ENCODE measurements at regions not wholly inside any gene's neighbourhood (a gene's known extent, or its start where the extent isn't known, plus 50 kb on each side); places are given as distances from the start of the nearest gene placed in this dataset.
"Not testable (repeated sequence)": the region's sequence is repeated elsewhere in the genome, so short reads cannot be mapped to it uniquely, and the experiment has no call there.

- not testable (repeated sequence) for H2AFZ ChIP-seq (ENCODE audit: low read depth); H3K4me2 ChIP-seq; H3K36me3 ChIP-seq (ENCODE audit: insufficient read depth); H3K4me3 ChIP-seq (IDR thresholded peaks at IDR 0.05; ENCODE audit: insufficient read depth, low read depth, low read length); H3K79me2 ChIP-seq (ENCODE audit: insufficient read depth, low read depth); H4K20me1 ChIP-seq (ENCODE audit: insufficient read depth); H3K9ac ChIP-seq; H3K27me3 ChIP-seq (ENCODE audit: insufficient read depth, low read depth); H3K27ac ChIP-seq; H3K4me1 ChIP-seq (ENCODE audit: low read depth, poor library complexity, severe bottlenecking)
Observed at GRCh38 chr16:31975826-31976419, 102.3 kb downstream of the ZNF267 start.

- not testable (repeated sequence) for H3K36me3 ChIP-seq (ENCODE audit: insufficient read depth); H3K27ac ChIP-seq; H3K79me2 ChIP-seq (ENCODE audit: insufficient read depth, low read depth); H3K4me2 ChIP-seq; H4K20me1 ChIP-seq (ENCODE audit: insufficient read depth); H3K4me1 ChIP-seq (ENCODE audit: low read depth, poor library complexity, severe bottlenecking); H2AFZ ChIP-seq (ENCODE audit: low read depth); H3K9ac ChIP-seq; H3K27me3 ChIP-seq (ENCODE audit: insufficient read depth, low read depth); H3K4me3 ChIP-seq (IDR thresholded peaks at IDR 0.05; ENCODE audit: insufficient read depth, low read depth, low read length)
Observed at GRCh38 chr16:31978463-31978862, 104.9 kb downstream of the ZNF267 start.

- not testable (repeated sequence) for H3K9ac ChIP-seq; H2AFZ ChIP-seq (ENCODE audit: low read depth); H3K79me2 ChIP-seq (ENCODE audit: insufficient read depth, low read depth); H3K4me2 ChIP-seq; H3K27me3 ChIP-seq (ENCODE audit: insufficient read depth, low read depth); H3K27ac ChIP-seq; H3K4me3 ChIP-seq (IDR thresholded peaks at IDR 0.05; ENCODE audit: insufficient read depth, low read depth, low read length); H3K4me1 ChIP-seq (ENCODE audit: low read depth, poor library complexity, severe bottlenecking); H3K36me3 ChIP-seq (ENCODE audit: insufficient read depth); H4K20me1 ChIP-seq (ENCODE audit: insufficient read depth)
Observed at GRCh38 chr16:31981739-31982138, 108.1 kb downstream of the ZNF267 start.

GRCh38 chr16:31982986-31983385 lies 109.4 kb downstream of the ZNF267 start:
- H3K79me2 ChIP-seq (ENCODE audit: insufficient read depth, low read depth); H3K27ac ChIP-seq; H3K4me2 ChIP-seq; H2AFZ ChIP-seq (ENCODE audit: low read depth); H3K27me3 ChIP-seq (ENCODE audit: insufficient read depth, low read depth); H3K4me3 ChIP-seq (IDR thresholded peaks at IDR 0.05; ENCODE audit: insufficient read depth, low read depth, low read length); H4K20me1 ChIP-seq (ENCODE audit: insufficient read depth); H3K4me1 ChIP-seq (ENCODE audit: low read depth, poor library complexity, severe bottlenecking); H3K36me3 ChIP-seq (ENCODE audit: insufficient read depth); H3K9ac ChIP-seq: not testable (repeated sequence)

- not testable (repeated sequence) for H2AFZ ChIP-seq (ENCODE audit: low read depth); H3K27ac ChIP-seq; H3K4me2 ChIP-seq; H3K27me3 ChIP-seq (ENCODE audit: insufficient read depth, low read depth); H3K9ac ChIP-seq; H3K4me1 ChIP-seq (ENCODE audit: low read depth, poor library complexity, severe bottlenecking); H3K4me3 ChIP-seq (IDR thresholded peaks at IDR 0.05; ENCODE audit: insufficient read depth, low read depth, low read length); H3K79me2 ChIP-seq (ENCODE audit: insufficient read depth, low read depth); H4K20me1 ChIP-seq (ENCODE audit: insufficient read depth); H3K36me3 ChIP-seq (ENCODE audit: insufficient read depth)
Observed at GRCh38 chr16:31983666-31984065, 110.1 kb downstream of the ZNF267 start.

- H3K9ac ChIP-seq; H3K27me3 ChIP-seq (ENCODE audit: insufficient read depth, low read depth); H3K27ac ChIP-seq: not testable (repeated sequence)
Observed at GRCh38 chr16:31986895-31987294, 113.3 kb downstream of the ZNF267 start.

GRCh38 chr16:31988595-31989581 lies 115.3 kb downstream of the ZNF267 start:
- H3K27me3 ChIP-seq (ENCODE audit: insufficient read depth, low read depth); H3K4me2 ChIP-seq; H2AFZ ChIP-seq (ENCODE audit: low read depth); H3K9ac ChIP-seq; H3K4me3 ChIP-seq (IDR thresholded peaks at IDR 0.05; ENCODE audit: insufficient read depth, low read depth, low read length); H3K27ac ChIP-seq; H3K4me1 ChIP-seq (ENCODE audit: low read depth, poor library complexity, severe bottlenecking); H4K20me1 ChIP-seq (ENCODE audit: insufficient read depth); H3K79me2 ChIP-seq (ENCODE audit: insufficient read depth, low read depth); H3K36me3 ChIP-seq (ENCODE audit: insufficient read depth): not testable (repeated sequence)

More at GRCh38 chr16:31986895-31987294, 113.3 kb downstream of the ZNF267 start:
- H2AFZ ChIP-seq (ENCODE audit: low read depth); H3K4me1 ChIP-seq (ENCODE audit: low read depth, poor library complexity, severe bottlenecking); H4K20me1 ChIP-seq (ENCODE audit: insufficient read depth); H3K4me2 ChIP-seq; H3K79me2 ChIP-seq (ENCODE audit: insufficient read depth, low read depth); H3K4me3 ChIP-seq (IDR thresholded peaks at IDR 0.05; ENCODE audit: insufficient read depth, low read depth, low read length); H3K36me3 ChIP-seq (ENCODE audit: insufficient read depth): not testable (repeated sequence)

GRCh38 chr16:31990261-31990660 lies 116.7 kb downstream of the ZNF267 start:
- not testable (repeated sequence) for H2AFZ ChIP-seq (ENCODE audit: low read depth); H3K4me1 ChIP-seq (ENCODE audit: low read depth, poor library complexity, severe bottlenecking); H3K4me2 ChIP-seq; H3K79me2 ChIP-seq (ENCODE audit: insufficient read depth, low read depth); H3K36me3 ChIP-seq (ENCODE audit: insufficient read depth); H3K27ac ChIP-seq; H3K27me3 ChIP-seq (ENCODE audit: insufficient read depth, low read depth); H3K9ac ChIP-seq; H3K4me3 ChIP-seq (IDR thresholded peaks at IDR 0.05; ENCODE audit: insufficient read depth, low read depth, low read length); H4K20me1 ChIP-seq (ENCODE audit: insufficient read depth)

- H3K4me2 ChIP-seq; H3K4me3 ChIP-seq (IDR thresholded peaks at IDR 0.05; ENCODE audit: insufficient read depth, low read depth, low read length); H3K9ac ChIP-seq; H2AFZ ChIP-seq (ENCODE audit: low read depth); H3K4me1 ChIP-seq (ENCODE audit: low read depth, poor library complexity, severe bottlenecking); H3K36me3 ChIP-seq (ENCODE audit: insufficient read depth); H3K27me3 ChIP-seq (ENCODE audit: insufficient read depth, low read depth); H3K79me2 ChIP-seq (ENCODE audit: insufficient read depth, low read depth); H4K20me1 ChIP-seq (ENCODE audit: insufficient read depth); H3K27ac ChIP-seq: not testable (repeated sequence)
Observed at GRCh38 chr16:31990980-31991379, 117.4 kb downstream of the ZNF267 start.

GRCh38 chr16:31996325-31996724 lies 122.7 kb downstream of the ZNF267 start:
- H3K36me3 ChIP-seq (ENCODE audit: insufficient read depth); H3K27me3 ChIP-seq (ENCODE audit: insufficient read depth, low read depth); H3K79me2 ChIP-seq (ENCODE audit: insufficient read depth, low read depth): not testable (repeated sequence)

More at GRCh38 chr16:31996325-31996724, 122.7 kb downstream of the ZNF267 start:
- not testable (repeated sequence) for H3K9ac ChIP-seq; H3K4me3 ChIP-seq (IDR thresholded peaks at IDR 0.05; ENCODE audit: insufficient read depth, low read depth, low read length); H2AFZ ChIP-seq (ENCODE audit: low read depth); H4K20me1 ChIP-seq (ENCODE audit: insufficient read depth); H3K4me2 ChIP-seq; H3K4me1 ChIP-seq (ENCODE audit: low read depth, poor library complexity, severe bottlenecking); H3K27ac ChIP-seq
